ENCODE measurements at regions not wholly inside any gene's neighbourhood (a gene's known extent, or its start where the extent isn't known, plus 50 kb on each side); places are given as distances from the start of the nearest gene placed in this dataset.

DNA sequence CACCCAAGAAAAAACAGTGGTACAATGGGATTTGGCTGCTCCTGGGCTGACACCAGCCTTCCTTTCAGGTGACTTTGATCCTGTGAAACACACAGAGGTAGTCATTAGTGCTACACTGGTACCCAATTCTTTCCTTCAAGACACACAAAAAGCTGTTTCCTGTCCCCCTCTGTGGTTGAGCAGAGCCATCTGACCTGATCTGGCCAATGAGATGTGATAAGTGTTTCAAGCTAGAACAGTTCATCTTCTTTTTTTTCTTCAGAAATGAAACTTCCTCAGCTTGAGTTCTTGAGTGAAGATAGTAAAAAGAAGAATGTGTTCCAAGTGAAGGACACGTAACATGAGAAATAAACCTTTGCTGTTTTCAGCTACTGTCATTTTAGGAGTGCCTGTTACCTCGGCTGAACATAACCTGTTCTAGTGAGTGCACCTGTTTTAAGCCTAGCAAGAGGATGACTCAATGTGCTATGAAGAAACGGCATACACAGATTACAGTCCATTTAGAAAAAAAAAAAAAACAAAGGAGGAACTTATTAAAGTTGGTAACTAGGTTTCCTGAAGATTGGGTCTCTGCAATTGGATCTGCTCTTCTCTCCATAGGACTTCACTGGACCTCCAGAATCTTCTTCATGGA, 287.8 kb downstream of the GAS1 start:
- H3K4me1 ChIP-seq (ENCODE audit: control insufficient read depth, low read length), result no peaks in the 10 kb centered on the region
- no peak overlapping the region for H3K27ac ChIP-seq (ENCODE audit: low read depth, low read length)
- H4K20me1 ChIP-seq (ENCODE audit: control insufficient read depth, insufficient read depth, low read depth, low read length), result no peaks in the 10 kb centered on the region
- H3K4me2 ChIP-seq (ENCODE audit: low read length), result no peak overlapping the region
- no peaks in the 10 kb centered on the region for H3K9me3 ChIP-seq (ENCODE audit: control insufficient read depth, insufficient read depth, low read length)
- no peaks in the 10 kb centered on the region for H3K79me2 ChIP-seq (ENCODE audit: control insufficient read depth, low read length)
- H3K27me3 ChIP-seq (ENCODE audit: control insufficient read depth, low read length), result no peaks in the 10 kb centered on the region
- TF ChIP-seq, protein P1, sequence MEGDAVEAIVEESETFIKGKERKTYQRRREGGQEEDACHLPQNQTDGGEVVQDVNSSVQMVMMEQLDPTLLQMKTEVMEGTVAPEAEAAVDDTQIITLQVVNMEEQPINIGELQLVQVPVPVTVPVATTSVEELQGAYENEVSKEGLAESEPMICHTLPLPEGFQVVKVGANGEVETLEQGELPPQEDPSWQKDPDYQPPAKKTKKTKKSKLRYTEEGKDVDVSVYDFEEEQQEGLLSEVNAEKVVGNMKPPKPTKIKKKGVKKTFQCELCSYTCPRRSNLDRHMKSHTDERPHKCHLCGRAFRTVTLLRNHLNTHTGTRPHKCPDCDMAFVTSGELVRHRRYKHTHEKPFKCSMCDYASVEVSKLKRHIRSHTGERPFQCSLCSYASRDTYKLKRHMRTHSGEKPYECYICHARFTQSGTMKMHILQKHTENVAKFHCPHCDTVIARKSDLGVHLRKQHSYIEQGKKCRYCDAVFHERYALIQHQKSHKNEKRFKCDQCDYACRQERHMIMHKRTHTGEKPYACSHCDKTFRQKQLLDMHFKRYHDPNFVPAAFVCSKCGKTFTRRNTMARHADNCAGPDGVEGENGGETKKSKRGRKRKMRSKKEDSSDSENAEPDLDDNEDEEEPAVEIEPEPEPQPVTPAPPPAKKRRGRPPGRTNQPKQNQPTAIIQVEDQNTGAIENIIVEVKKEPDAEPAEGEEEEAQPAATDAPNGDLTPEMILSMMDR (IDR thresholded peaks at IDR 0.05; ENCODE audit: low read depth, low read length, poor library complexity, severe bottlenecking), result no peak
- TF ChIP-seq EZH2phosphoT487 (IDR thresholded peaks at IDR 0.05; ENCODE audit: borderline replicate concordance, low read length), result no peak
- no peaks in the 10 kb centered on the region for H3F3A ChIP-seq (ENCODE audit: control insufficient read depth, insufficient read depth)
- H3K4me3 ChIP-seq (ENCODE audit: low read length), result no peak overlapping the region
- no peaks in the 10 kb centered on the region for H3K36me3 ChIP-seq (ENCODE audit: control insufficient read depth, low read length)
- no peaks in the 10 kb centered on the region for H3K9me2 ChIP-seq (replicated peaks; ENCODE audit: control insufficient read depth, low read length)

DNA sequence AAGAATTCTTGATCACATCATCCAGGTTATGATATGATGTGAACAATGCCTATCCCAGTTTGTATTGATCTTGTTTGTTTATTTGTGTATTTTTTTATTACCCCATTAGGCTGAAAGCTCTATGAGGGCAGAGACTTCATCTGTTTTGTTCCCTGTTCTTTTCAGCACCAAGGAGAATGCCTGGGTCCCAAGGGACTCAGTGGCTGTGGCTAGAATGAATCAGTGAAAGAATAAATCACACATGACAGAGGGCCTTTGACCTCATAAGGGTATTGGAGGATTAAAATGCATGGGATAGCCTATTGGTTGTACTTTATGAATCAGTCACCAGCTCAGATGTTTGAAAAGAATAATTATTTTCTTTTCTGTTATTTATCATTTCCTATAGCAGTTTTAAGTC, 292.2 kb downstream of the GAS1 start:
- Histone ChIP-seq H3K4me3 (ENCODE audit: low read length) (no peak overlapping the region), H4K20me1 (ENCODE audit: control insufficient read depth, insufficient read depth, low read depth, low read length) (no peaks in the 10 kb centered on the region), H3K27me3 (ENCODE audit: control insufficient read depth, low read length) (no peaks in the 10 kb centered on the region), H3K9me3 (ENCODE audit: control insufficient read depth, insufficient read depth, low read length) (no peaks in the 10 kb centered on the region), H3K4me1 (ENCODE audit: control insufficient read depth, low read length) (peaks cover under 1% of the 10 kb centered on the region; the same call in 1 of the 2 replicates), H3K79me2 (ENCODE audit: control insufficient read depth, low read length) (no peaks in the 10 kb centered on the region), H3K4me2 (ENCODE audit: low read length) (no peak overlapping the region), H3K27ac (ENCODE audit: low read depth, low read length) (no peak overlapping the region), H3F3A (ENCODE audit: control insufficient read depth, insufficient read depth) (no peaks in the 10 kb centered on the region), H3K36me3 (ENCODE audit: control insufficient read depth, low read length) (no peaks in the 10 kb centered on the region), H3K9me2 (replicated peaks; ENCODE audit: control insufficient read depth, low read length) (no peaks in the 10 kb centered on the region)
- TF ChIP-seq, protein P1 (IDR thresholded peaks at IDR 0.05; ENCODE audit: low read depth, low read length, poor library complexity, severe bottlenecking), result no peak
- no peak for TF ChIP-seq EZH2phosphoT487 (IDR thresholded peaks at IDR 0.05; ENCODE audit: borderline replicate concordance, low read length)

DNA sequence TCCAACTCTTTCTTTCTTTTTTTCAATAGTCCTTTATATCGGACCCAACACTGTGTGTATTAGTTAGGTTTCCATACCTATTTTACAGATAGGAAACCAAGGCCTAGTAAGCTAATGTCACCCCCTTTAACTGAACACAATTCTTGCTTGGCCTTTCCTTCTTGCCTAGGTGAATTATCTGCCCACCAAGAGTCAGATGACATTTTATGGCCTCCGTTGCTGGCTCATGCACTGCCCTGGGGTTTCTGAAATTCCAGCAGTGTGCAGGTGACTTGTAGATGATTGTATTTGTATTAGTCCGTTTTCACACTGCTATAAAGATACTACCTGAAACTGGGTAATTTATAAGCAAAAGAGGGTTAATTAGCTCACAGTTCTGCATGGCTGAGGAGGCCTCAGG, 293.8 kb downstream of the GAS1 start:
- Histone ChIP-seq H3K9me2 (replicated peaks; ENCODE audit: control insufficient read depth, low read length) (no peaks in the 10 kb centered on the region), H3F3A (ENCODE audit: control insufficient read depth, insufficient read depth) (no peaks in the 10 kb centered on the region), H3K27ac (ENCODE audit: low read depth, low read length) (no peak overlapping the region), H3K9me3 (ENCODE audit: control insufficient read depth, insufficient read depth, low read length) (no peaks in the 10 kb centered on the region), H3K27me3 (ENCODE audit: control insufficient read depth, low read length) (no peaks in the 10 kb centered on the region), H4K20me1 (ENCODE audit: control insufficient read depth, insufficient read depth, low read depth, low read length) (no peaks in the 10 kb centered on the region), H3K4me2 (ENCODE audit: low read length) (no peak overlapping the region), H3K4me1 (ENCODE audit: control insufficient read depth, low read length) (peaks cover 6% of the 10 kb centered on the region; the same call in 1 of the 2 replicates), H3K4me3 (ENCODE audit: low read length) (no peak overlapping the region), H3K36me3 (ENCODE audit: control insufficient read depth, low read length) (no peaks in the 10 kb centered on the region), H3K79me2 (ENCODE audit: control insufficient read depth, low read length) (no peaks in the 10 kb centered on the region)
- no peak for TF ChIP-seq EZH2phosphoT487 (IDR thresholded peaks at IDR 0.05; ENCODE audit: borderline replicate concordance, low read length)
- TF ChIP-seq, protein P1 (IDR thresholded peaks at IDR 0.05; ENCODE audit: low read depth, low read length, poor library complexity, severe bottlenecking), result no peak

All from DOHH2 (cell line).